MCF 10A (cell line): ENCODE measurements at regions not wholly inside any gene's neighbourhood (a gene's known extent, or its start where the extent isn't known, plus 50 kb on each side); places are given as distances from the start of the nearest gene placed in this dataset. TPM values are rescaled to one million over a fixed set of nuclear protein-coding genes. Genes with fewer than 3 reads are reported as not detected.

ENCODE experiments used
- BruUV-seq: library from RNA; stranded (reverse); fragments of 400-500 nt; replicated peaks from 2 replicates; lab custom pipeline; 2021; lab: Mats Ljungman, UMichigan
- CTCF ChIA-PET: fragments of 300-600 bp; sonication (Branson Sonifier 250); formaldehyde crosslinking; extraction: SDS; loops from one replicate; lab custom pipeline; 2021; ENCODE audit warnings: antibody characterized with exemption, inconsistent platforms; lab: Yijun Ruan, JAX
- POLR2A ChIA-PET: fragments of 300-600, 350-650 bp; sonication (Branson Sonifier 250); formaldehyde crosslinking; extraction: SDS; loops from one replicate; lab custom pipeline; 2020; ENCODE audit warnings: antibody characterized with exemption, inconsistent platforms; lab: Yijun Ruan, JAX
- DNase-seq: peaks from one replicate; pipeline ENCODE4 v3.0.0-alpha.2; 2018; ENCODE audit not compliant: unreplicated experiment
- H3K27ac Mint-ChIP-seq: one replicate; pipeline ENCODE4 v1.8.0; 2022; ENCODE audit warnings: mild to moderate bottlenecking, low read depth, mixed read lengths; ENCODE audit not compliant: unreplicated experiment
- H3K27me3 Mint-ChIP-seq: one replicate; pipeline ENCODE4 v1.8.0; 2022; ENCODE audit warnings: mixed read lengths; ENCODE audit not compliant: insufficient read depth, unreplicated experiment
- H3K36me3 Mint-ChIP-seq: one replicate; pipeline ENCODE4 v1.8.0; 2022; ENCODE audit warnings: mild to moderate bottlenecking, moderate library complexity, mixed read lengths; ENCODE audit not compliant: insufficient read depth, unreplicated experiment
- H3K4me1 Mint-ChIP-seq: one replicate; pipeline ENCODE4 v1.8.0; 2022; ENCODE audit warnings: mixed read lengths; ENCODE audit not compliant: insufficient read depth, unreplicated experiment
- H3K4me3 Mint-ChIP-seq: one replicate; pipeline ENCODE4 v1.8.0; 2022; ENCODE audit warnings: mild to moderate bottlenecking, moderate library complexity, mixed read lengths; ENCODE audit not compliant: unreplicated experiment
- H3K9me3 Mint-ChIP-seq: one replicate; pipeline ENCODE4 v1.8.0; 2022; ENCODE audit warnings: mixed read lengths; ENCODE audit not compliant: unreplicated experiment
- intact Hi-C: fragments of 100-400 bp; cut with micrococcal nuclease; formaldehyde crosslinking; loops from 2 replicates; pipeline ENCODE4 v1.14.1; 2022
- microRNA-seq: library from miRNA; unstranded; fragments of <30 nt; microRNA quantifications from one replicate; pipeline ENCODE4 v1.2.0, GENCODE V29; 2022
- TF ChIP-seq, protein P1 (sequence below): fragments of 200-600 bp; IDR thresholded peaks from one replicate; pipeline ENCODE4 v1.8.0; 2022; ENCODE audit warnings: antibody characterized with exemption, mild to moderate bottlenecking; ENCODE audit not compliant: unreplicated experiment

GRCh38 chr6:33854572-33855030, 50.8 kb upstream of the MLN start:
- no peak overlapping the region for H3K4me3 Mint-ChIP-seq
- no peak overlapping the region for H3K27ac Mint-ChIP-seq
- H3K36me3 Mint-ChIP-seq, result peaks cover 6% of the 10 kb centered on the region
- CTCF ChIA-PET, result interaction anchor here (0.9 to 1.6 kb wide), 2 partner anchors 23 to 173 kb away, joined by 3 to 4 read pairs; no protein-coding TSS in a partner anchor
- no TSS peak for BruUV-seq
- TF ChIP-seq, protein P1, sequence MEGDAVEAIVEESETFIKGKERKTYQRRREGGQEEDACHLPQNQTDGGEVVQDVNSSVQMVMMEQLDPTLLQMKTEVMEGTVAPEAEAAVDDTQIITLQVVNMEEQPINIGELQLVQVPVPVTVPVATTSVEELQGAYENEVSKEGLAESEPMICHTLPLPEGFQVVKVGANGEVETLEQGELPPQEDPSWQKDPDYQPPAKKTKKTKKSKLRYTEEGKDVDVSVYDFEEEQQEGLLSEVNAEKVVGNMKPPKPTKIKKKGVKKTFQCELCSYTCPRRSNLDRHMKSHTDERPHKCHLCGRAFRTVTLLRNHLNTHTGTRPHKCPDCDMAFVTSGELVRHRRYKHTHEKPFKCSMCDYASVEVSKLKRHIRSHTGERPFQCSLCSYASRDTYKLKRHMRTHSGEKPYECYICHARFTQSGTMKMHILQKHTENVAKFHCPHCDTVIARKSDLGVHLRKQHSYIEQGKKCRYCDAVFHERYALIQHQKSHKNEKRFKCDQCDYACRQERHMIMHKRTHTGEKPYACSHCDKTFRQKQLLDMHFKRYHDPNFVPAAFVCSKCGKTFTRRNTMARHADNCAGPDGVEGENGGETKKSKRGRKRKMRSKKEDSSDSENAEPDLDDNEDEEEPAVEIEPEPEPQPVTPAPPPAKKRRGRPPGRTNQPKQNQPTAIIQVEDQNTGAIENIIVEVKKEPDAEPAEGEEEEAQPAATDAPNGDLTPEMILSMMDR, result no peak
- no peaks in the 10 kb centered on the region for H3K4me1 Mint-ChIP-seq
- intact Hi-C loops, result no loop called here
- no peaks in the 10 kb centered on the region for H3K9me3 Mint-ChIP-seq
- no peaks in the 10 kb centered on the region for H3K27me3 Mint-ChIP-seq
- DNase-seq, result no peak
- POLR2A ChIA-PET, result interaction anchor here (0.6 kb wide), 1 partner anchor 9 kb away, joined by 3 read pairs; no protein-coding TSS in a partner anchor

DNA sequence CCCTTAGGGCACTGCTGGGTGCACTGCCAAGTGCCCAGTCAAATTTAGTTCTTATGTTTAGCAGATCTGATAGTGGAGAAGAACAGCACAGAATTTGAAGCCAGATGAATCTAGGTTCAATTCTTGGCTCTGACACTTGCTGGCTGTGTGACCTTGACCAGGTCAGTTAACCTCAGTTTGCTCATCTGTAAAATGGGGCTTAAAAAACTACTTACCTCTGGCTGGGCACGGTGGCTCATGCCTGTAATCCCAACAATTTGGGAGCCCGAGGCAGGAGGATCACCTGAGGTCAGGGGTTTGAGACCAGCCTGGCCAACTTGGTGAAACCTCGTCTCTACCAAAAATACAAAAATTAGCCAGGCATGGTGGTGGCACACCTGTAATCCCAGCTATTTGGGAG, 49.9 kb upstream of the MLN start:
- no peaks in the 10 kb centered on the region for H3K4me1 Mint-ChIP-seq
- intact Hi-C loops, result no loop called here
- H3K27ac Mint-ChIP-seq, result no peak overlapping the region
- no peaks in the 10 kb centered on the region for H3K27me3 Mint-ChIP-seq
- ChIA-PET CTCF (interaction anchor here (0.6 to 0.9 kb wide), 2 partner anchors 14 to 174 kb away, joined by 3 read pairs; no protein-coding TSS in a partner anchor), POLR2A (no interaction called here)
- DNase-seq, result no peak
- BruUV-seq, result no TSS peak
- TF ChIP-seq, protein P1, result no peak
- no peak overlapping the region for H3K4me3 Mint-ChIP-seq
- H3K9me3 Mint-ChIP-seq, result no peaks in the 10 kb centered on the region
- H3K36me3 Mint-ChIP-seq, result peaks cover 6% of the 10 kb centered on the region

Small RNA genes in the stretch of these regions (microRNA-seq; reads per million reads assigned to microRNA genes)
- gene MIR7159, result not detected
